GM12872 (cell line): ENCODE measurements at regions not wholly inside any gene's neighbourhood (a gene's known extent, or its start where the extent isn't known, plus 50 kb on each side); places are given as distances from the start of the nearest gene placed in this dataset.

Experiments
- CTCF ChIP-seq: IDR thresholded peaks from 3 replicates; pipeline ENCODE4 v1.5.1; 2011; ENCODE audit warnings: low read depth, mild to moderate bottlenecking, low read length, moderate library complexity; ENCODE audit not compliant: insufficient read depth

GRCh38 chr15:44836094-44836493 is 99.8 kb downstream of the TRIM69 start:
- TF ChIP-seq CTCF: no peak

GRCh38 chr15:44853304-44853950 is 103.1 kb upstream of the TERB2 start:
- TF ChIP-seq CTCF: peak; percentile 98

DNA sequence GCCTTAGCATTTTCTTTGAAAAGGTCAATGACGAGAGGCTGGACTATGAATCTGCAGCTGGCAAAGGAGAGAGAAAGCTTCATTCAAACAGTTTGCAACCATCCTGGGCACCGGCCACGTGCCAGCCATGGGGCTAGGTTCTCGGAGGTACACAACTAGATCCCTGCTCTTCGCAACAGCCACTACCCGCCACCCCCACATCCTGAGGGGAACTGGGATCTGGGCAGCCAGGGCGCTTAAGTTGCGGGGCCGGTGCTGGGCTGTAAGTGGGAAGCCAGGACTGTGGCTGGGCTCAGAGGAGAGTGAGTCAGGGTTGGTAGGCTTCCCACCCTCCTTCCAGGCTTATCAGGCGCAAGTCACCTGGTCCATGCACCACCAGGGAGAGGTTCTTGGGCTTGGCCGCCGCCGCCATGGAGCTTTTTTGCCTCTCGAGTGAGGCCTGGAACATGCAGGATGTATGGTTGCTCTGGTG is 95.0 kb upstream of the TERB2 start:
- TF ChIP-seq CTCF: no peak

- no peak for TF ChIP-seq CTCF
Measured at GRCh38 chr15:44861917-44862316, 94.6 kb upstream of the TERB2 start.

GRCh38 chr15:44873103-44873502 is 83.4 kb upstream of the TERB2 start:
- no peak for TF ChIP-seq CTCF

GRCh38 chr15:44879066-44879465 is 77.4 kb upstream of the TERB2 start:
- TF ChIP-seq CTCF: no peak

DNA sequence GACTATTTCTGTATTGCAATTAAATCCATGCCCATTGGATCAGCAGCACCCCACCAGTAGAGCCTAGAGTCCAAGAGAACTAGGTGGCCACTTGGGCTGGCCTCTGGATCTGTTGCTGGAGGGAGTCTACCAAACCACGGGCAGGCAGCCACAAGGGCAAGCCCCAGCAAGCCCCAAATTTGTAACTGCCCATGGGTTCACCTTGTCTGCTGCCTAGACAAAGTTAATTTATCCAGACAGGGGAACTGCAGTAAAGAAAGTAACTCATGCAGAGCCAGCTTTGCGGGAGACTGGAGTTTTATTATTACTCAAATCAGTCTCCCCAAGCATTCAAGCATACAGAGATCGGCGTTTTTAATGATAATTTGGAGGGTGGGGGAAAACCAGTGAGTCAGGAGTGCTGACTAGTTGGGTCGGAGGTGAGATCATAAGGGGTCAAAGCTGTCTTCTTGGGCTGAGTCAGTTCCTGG is 74.0 kb upstream of the TERB2 start:
- no peak for TF ChIP-seq CTCF
